Type B pancreatic cell (in vitro differentiated cells): ENCODE measurements at regions not wholly inside any gene's neighbourhood (a gene's known extent, or its start where the extent isn't known, plus 50 kb on each side); places are given as distances from the start of the nearest gene placed in this dataset.

Experiments
- DNase-seq: peaks from one replicate; pipeline ENCODE4 v3.0.0; 2021; ENCODE audit warnings: mixed read lengths; ENCODE audit not compliant: unreplicated experiment; ENCODE audit errors: extremely low spot score
- H3K27ac Mint-ChIP-seq: 2 replicates; pipeline ENCODE4 v1.8.0; 2021; ENCODE audit warnings: mild to moderate bottlenecking, mixed read lengths
- H3K27me3 Mint-ChIP-seq: 2 replicates; pipeline ENCODE4 v1.8.0; 2021; ENCODE audit warnings: mixed read lengths
- H3K36me3 Mint-ChIP-seq: 2 replicates; pipeline ENCODE4 v1.8.0; 2021; ENCODE audit warnings: mixed read lengths
- H3K4me1 Mint-ChIP-seq: one replicate; pipeline ENCODE4 v1.8.0; 2021; ENCODE audit warnings: mixed read lengths; ENCODE audit not compliant: unreplicated experiment
- H3K4me3 Mint-ChIP-seq: 2 replicates; pipeline ENCODE4 v1.8.0; 2021; ENCODE audit warnings: mild to moderate bottlenecking, mixed read lengths
- H3K9me3 Mint-ChIP-seq: 2 replicates; pipeline ENCODE4 v1.8.0; 2021; ENCODE audit warnings: mixed read lengths
- CTCF ChIP-seq: fragments of 200-600 bp; sonication (generic); conservative IDR thresholded peaks from 2 replicates; pipeline ENCODE4 v1.5.0; 2021; ENCODE audit warnings: antibody characterized with exemption, mild to moderate bottlenecking

- Mint-ChIP-seq H3K36me3 (no peaks in the 10 kb centered on the region), H3K4me3 (no peak overlapping the region), H3K27ac (peak overlapping the region; percentile 71), H3K9me3 (peaks cover 5% of the 10 kb centered on the region), H3K4me1 (peaks cover 31% of the 10 kb centered on the region), H3K27me3 (no peaks in the 10 kb centered on the region)
- no peak for DNase-seq
- no peak for TF ChIP-seq CTCF
Measured at GRCh38 chr10:78937800-78938694, 130.7 kb upstream of the ZMIZ1 start.

GRCh38 chr10:78938695-78939672 is 129.8 kb upstream of the ZMIZ1 start:
- H3K27me3 Mint-ChIP-seq, result no peaks in the 10 kb centered on the region
- H3K36me3 Mint-ChIP-seq, result no peaks in the 10 kb centered on the region
- H3K4me1 Mint-ChIP-seq, result peaks cover 29% of the 10 kb centered on the region
- H3K4me3 Mint-ChIP-seq, result no peak overlapping the region
- H3K9me3 Mint-ChIP-seq, result peaks cover 5% of the 10 kb centered on the region
- no peak for TF ChIP-seq CTCF
- DNase-seq, result no peak
- peak overlapping the region; percentile 71 for H3K27ac Mint-ChIP-seq

GRCh38 chr10:78942091-78942501 is 126.7 kb upstream of the ZMIZ1 start:
- H3K4me1 Mint-ChIP-seq, result peaks cover 44% of the 10 kb centered on the region
- H3K27me3 Mint-ChIP-seq, result no peaks in the 10 kb centered on the region
- no peaks in the 10 kb centered on the region for H3K36me3 Mint-ChIP-seq
- no peak for DNase-seq
- peaks cover 5% of the 10 kb centered on the region for H3K9me3 Mint-ChIP-seq
- H3K4me3 Mint-ChIP-seq, result no peak overlapping the region
- no peak overlapping the region for H3K27ac Mint-ChIP-seq
- TF ChIP-seq CTCF, result no peak

GRCh38 chr10:78944723-78945312 is 123.9 kb upstream of the ZMIZ1 start:
- Mint-ChIP-seq H3K4me3 (no peak overlapping the region), H3K27ac (no peak overlapping the region), H3K27me3 (no peaks in the 10 kb centered on the region), H3K4me1 (peaks cover 29% of the 10 kb centered on the region), H3K9me3 (peaks cover 5% of the 10 kb centered on the region), H3K36me3 (no peaks in the 10 kb centered on the region)
- no peak for TF ChIP-seq CTCF
- no peak for DNase-seq

GRCh38 chr10:78945838-78946237 is 122.9 kb upstream of the ZMIZ1 start:
- Mint-ChIP-seq H3K27me3 (no peaks in the 10 kb centered on the region), H3K4me3 (no peak overlapping the region), H3K27ac (no peak overlapping the region), H3K4me1 (peaks cover 29% of the 10 kb centered on the region), H3K9me3 (peaks cover 5% of the 10 kb centered on the region), H3K36me3 (no peaks in the 10 kb centered on the region)
- no peak for TF ChIP-seq CTCF
- DNase-seq, result no peak
